GM23248 (cell line): ENCODE measurements at regions not wholly inside any gene's neighbourhood (a gene's known extent, or its start where the extent isn't known, plus 50 kb on each side); places are given as distances from the start of the nearest gene placed in this dataset.

ENCODE experiments used
- DNase-seq: peaks from one replicate; pipeline ENCODE4 v3.0.0-alpha.2; 2015
- H2AFZ ChIP-seq: fragments of 200-600 bp; sonication (generic); 2 replicates; pipeline ENCODE4 v1.6.1; 2016; ENCODE audit warnings: antibody characterized with exemption
- H3F3A ChIP-seq: fragments of 200-600 bp; sonication (generic); 2 replicates; pipeline ENCODE4 v1.6.1; 2016; ENCODE audit warnings: mild to moderate bottlenecking, antibody characterized with exemption, mixed run types; ENCODE audit not compliant: insufficient read depth
- H3K27ac ChIP-seq: fragments of 200-600 bp; sonication (generic); 2 replicates; pipeline ENCODE4 v1.5.1; 2016; ENCODE audit warnings: mild to moderate bottlenecking
- H3K27me3 ChIP-seq: fragments of 200-600 bp; sonication (generic); replicated peaks from 2 replicates; pipeline ENCODE4 v1.6.1; 2016; ENCODE audit warnings: mild to moderate bottlenecking; ENCODE audit not compliant: insufficient read depth
- H3K36me3 ChIP-seq: fragments of 200-600 bp; sonication (generic); 2 replicates; pipeline ENCODE4 v1.6.1; 2016; ENCODE audit warnings: low read depth, mild to moderate bottlenecking
- H3K4me1 ChIP-seq: fragments of 200-600 bp; sonication (generic); 2 replicates; pipeline ENCODE4 v1.6.1; 2016; ENCODE audit warnings: mild to moderate bottlenecking; ENCODE audit not compliant: insufficient read depth
- H3K4me2 ChIP-seq: fragments of 200-600 bp; sonication (generic); one replicate; pipeline ENCODE4 v1.6.1; 2016; ENCODE audit warnings: mild to moderate bottlenecking; ENCODE audit not compliant: unreplicated experiment
- H3K4me3 ChIP-seq: fragments of 200-600 bp; sonication (generic); 2 replicates; pipeline ENCODE4 v1.5.1; 2016; ENCODE audit warnings: mild to moderate bottlenecking
- H3K79me2 ChIP-seq: fragments of 200-600 bp; sonication (generic); 2 replicates; pipeline ENCODE4 v1.6.1; 2016; ENCODE audit warnings: mild to moderate bottlenecking; ENCODE audit not compliant: insufficient read depth
- H3K9ac ChIP-seq: fragments of 200-600 bp; sonication (generic); 2 replicates; pipeline ENCODE4 v1.6.1; 2016; ENCODE audit warnings: mild to moderate bottlenecking
- H3K9me2 ChIP-seq: fragments of 200-600 bp; sonication (generic); 2 replicates; pipeline ENCODE4 v1.6.1; 2016; ENCODE audit warnings: mixed run types, mild to moderate bottlenecking, moderate library complexity; ENCODE audit not compliant: insufficient read depth
- H3K9me3 ChIP-seq: fragments of 200-600 bp; sonication (generic); one replicate; pipeline ENCODE4 v1.6.1; 2017; ENCODE audit warnings: low read depth
- H4K20me1 ChIP-seq: fragments of 200-600 bp; sonication (generic); 2 replicates; pipeline ENCODE4 v1.6.0; 2016; ENCODE audit not compliant: insufficient read depth
- EZH2 ChIP-seq: fragments of 200-600 bp; sonication (generic); IDR thresholded peaks from 2 replicates; pipeline ENCODE4 v1.6.1; 2018; ENCODE audit warnings: antibody characterized with exemption, mild to moderate bottlenecking; ENCODE audit not compliant: insufficient read depth, poor library complexity, severe bottlenecking
- EZH2phosphoT487 ChIP-seq: fragments of 200-600 bp; sonication (generic); IDR thresholded peaks from 2 replicates; pipeline ENCODE4 v1.6.1; 2018; ENCODE audit warnings: antibody characterized with exemption, moderate library complexity, mild to moderate bottlenecking, low read depth; ENCODE audit not compliant: insufficient read depth
- WGBS, 2 experiments: methylation state at CpG; one replicate each; pipeline ENCODE4 v1.1.6; 2015 to 2017; ENCODE audit warnings: low lambda C conversion rate in 2 of 2, low coverage in 1 of 2; ENCODE audit errors: missing lambda C conversion rate in 2 of 2; 5-methylcytosine and 5-hydroxymethylcytosine counted together
- in situ Hi-C: fragments of 300-500 bp; cut with MboI; formaldehyde crosslinking; loops from 2 replicates; pipeline ENCODE4 v1.15.0; 2020

DNA sequence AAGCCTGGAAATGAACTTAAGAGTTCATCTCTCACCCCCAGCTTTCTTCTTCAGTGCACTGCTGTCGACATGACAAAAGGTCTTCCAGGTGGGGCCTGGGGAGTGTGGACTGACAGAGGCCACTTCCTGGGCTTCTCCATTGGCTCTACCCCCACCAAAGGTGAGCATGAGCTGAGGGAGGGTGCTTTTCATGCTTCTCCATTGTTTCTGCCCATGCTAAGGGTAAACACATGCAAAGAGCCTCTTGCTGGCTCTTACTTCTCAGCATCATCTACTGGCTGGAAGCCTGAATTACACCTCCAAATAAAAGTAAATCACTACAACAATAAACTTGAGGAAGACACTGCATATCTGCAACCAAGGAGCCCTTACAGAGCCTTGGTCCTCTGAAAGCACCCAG lies 227.2 kb downstream of the EPM2A start:
- 15 to 25% methylated on average over 1 of the region's 1 CpG for WGBS, 2 experiments
- Histone ChIP-seq H3K36me3 (no peaks in the 10 kb centered on the region), H3K9me2 (no peaks in the 10 kb centered on the region), H3K9ac (no peak overlapping the region), H3F3A (no peaks in the 10 kb centered on the region), H3K27ac (no peak overlapping the region), H3K4me3 (no peak overlapping the region), H2AFZ (no peak overlapping the region), H3K4me1 (no peaks in the 10 kb centered on the region), H3K4me2 (no peak overlapping the region), H3K79me2 (no peaks in the 10 kb centered on the region), H4K20me1 (no peaks in the 10 kb centered on the region), H3K27me3 (no peaks in the 10 kb centered on the region), H3K9me3 (no peaks in the 10 kb centered on the region)
- in situ Hi-C loops = no loop called here
- no peak for TF ChIP-seq EZH2
- TF ChIP-seq EZH2phosphoT487 = no peak
- no peak for DNase-seq

DNA sequence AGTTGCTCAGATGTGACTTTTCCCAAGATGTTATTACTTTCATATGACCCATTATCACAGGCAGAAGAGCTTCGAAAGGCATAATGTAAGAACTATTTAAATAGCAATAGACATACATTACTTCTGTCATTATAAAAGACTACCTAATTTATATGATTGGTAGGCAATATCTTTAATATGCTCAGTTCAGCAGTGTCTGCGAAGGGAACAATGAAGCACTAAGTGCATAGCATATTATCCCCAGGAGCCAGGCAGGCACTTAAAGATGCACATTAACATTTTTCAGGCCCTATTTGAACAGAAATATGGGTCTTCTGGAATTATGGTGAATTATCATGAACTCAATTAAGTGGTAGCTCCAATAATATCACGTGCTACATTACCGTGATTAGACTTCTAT lies 217.8 kb downstream of the EPM2A start:
- no peaks in the 10 kb centered on the region for H3K9me3 ChIP-seq
- H3K36me3 ChIP-seq = no peaks in the 10 kb centered on the region
- no peak overlapping the region for H3K4me3 ChIP-seq
- 41 to 48% methylated on average over 4 of the region's 4 CpGs for WGBS, 2 experiments
- H3K9me2 ChIP-seq = no peaks in the 10 kb centered on the region
- no peaks in the 10 kb centered on the region for H3K4me1 ChIP-seq
- H3K4me2 ChIP-seq = no peak overlapping the region
- no peaks in the 10 kb centered on the region for H3F3A ChIP-seq
- in situ Hi-C loops = no loop called here
- no peak overlapping the region for H2AFZ ChIP-seq
- DNase-seq = no peak
- no peak overlapping the region for H3K27ac ChIP-seq
- no peaks in the 10 kb centered on the region for H3K27me3 ChIP-seq
- no peaks in the 10 kb centered on the region for H3K79me2 ChIP-seq
- no peak for TF ChIP-seq EZH2
- TF ChIP-seq EZH2phosphoT487 = no peak
- H3K9ac ChIP-seq = no peak overlapping the region
- no peaks in the 10 kb centered on the region for H4K20me1 ChIP-seq

DNA sequence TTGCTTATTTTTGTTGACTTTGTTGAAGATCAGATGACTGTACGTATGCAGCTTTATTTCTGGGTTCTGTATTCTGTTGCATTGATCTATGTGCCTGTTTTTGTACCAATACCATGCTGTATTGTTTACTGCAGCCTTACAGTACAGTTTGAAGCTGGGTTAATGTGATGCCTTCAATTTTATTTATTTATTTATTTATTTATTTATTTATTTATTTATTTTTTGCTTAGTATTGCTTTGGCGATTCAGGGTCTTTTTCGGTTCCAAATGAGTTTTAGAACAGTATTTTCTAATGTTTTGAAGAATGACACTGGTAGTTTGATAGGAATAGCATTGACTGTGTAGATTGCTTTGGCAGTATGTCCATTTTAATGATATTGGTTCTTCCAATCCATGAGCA lies 210.3 kb downstream of the EPM2A start:
- no peaks in the 10 kb centered on the region for H3F3A ChIP-seq
- no peak overlapping the region for H3K4me3 ChIP-seq
- H3K27me3 ChIP-seq = no peaks in the 10 kb centered on the region
- WGBS, 2 experiments = 46 to 51% methylated on average over 3 of the region's 3 CpGs
- no peaks in the 10 kb centered on the region for H3K9me3 ChIP-seq
- no peaks in the 10 kb centered on the region for H3K36me3 ChIP-seq
- no peaks in the 10 kb centered on the region for H3K9me2 ChIP-seq
- no peak for DNase-seq
- H4K20me1 ChIP-seq = no peaks in the 10 kb centered on the region
- H3K9ac ChIP-seq = no peak overlapping the region
- in situ Hi-C loops = no loop called here
- TF ChIP-seq EZH2phosphoT487 = no peak
- no peak for TF ChIP-seq EZH2
- no peaks in the 10 kb centered on the region for H3K79me2 ChIP-seq
- no peaks in the 10 kb centered on the region for H3K4me1 ChIP-seq
- H3K4me2 ChIP-seq = no peak overlapping the region
- no peak overlapping the region for H3K27ac ChIP-seq
- H2AFZ ChIP-seq = no peak overlapping the region

DNA sequence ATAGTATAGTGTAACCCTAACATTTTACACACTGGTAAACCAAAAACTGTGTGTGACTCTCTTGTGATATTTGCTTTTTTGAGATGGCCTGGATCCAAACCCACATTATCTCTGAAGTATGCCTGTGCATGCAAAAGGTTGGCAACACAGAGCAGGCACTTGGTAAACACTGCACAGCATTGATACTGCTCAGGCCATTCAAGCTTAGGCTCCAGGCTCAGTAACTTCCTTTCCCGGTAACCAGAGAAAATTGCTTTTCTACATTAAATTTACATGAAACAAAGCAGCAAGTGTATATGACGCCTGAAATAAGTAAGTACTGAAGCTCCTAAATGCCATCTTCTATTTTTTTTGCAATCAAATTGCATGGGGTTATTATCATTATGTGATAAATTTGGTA lies 205.7 kb downstream of the EPM2A start:
- H3F3A ChIP-seq = no peaks in the 10 kb centered on the region
- H3K27ac ChIP-seq = no peak overlapping the region
- no peak overlapping the region for H3K4me3 ChIP-seq
- DNase-seq = no peak
- no peaks in the 10 kb centered on the region for H3K4me1 ChIP-seq
- H2AFZ ChIP-seq = no peak overlapping the region
- no peaks in the 10 kb centered on the region for H4K20me1 ChIP-seq
- 0 out of 2 replicates have a peak, but pooled peaks cover 10% of the 10 kb centered on the region for H3K27me3 ChIP-seq
- H3K9me3 ChIP-seq = no peaks in the 10 kb centered on the region
- H3K4me2 ChIP-seq = no peak overlapping the region
- no peaks in the 10 kb centered on the region for H3K9me2 ChIP-seq
- H3K9ac ChIP-seq = no peak overlapping the region
- 25 to 30% methylated on average over 2 of the region's 2 CpGs for WGBS, 2 experiments
- TF ChIP-seq EZH2 (no peak), EZH2phosphoT487 (no peak)
- H3K36me3 ChIP-seq = no peaks in the 10 kb centered on the region
- no peaks in the 10 kb centered on the region for H3K79me2 ChIP-seq
- in situ Hi-C loops = no loop called here

DNA sequence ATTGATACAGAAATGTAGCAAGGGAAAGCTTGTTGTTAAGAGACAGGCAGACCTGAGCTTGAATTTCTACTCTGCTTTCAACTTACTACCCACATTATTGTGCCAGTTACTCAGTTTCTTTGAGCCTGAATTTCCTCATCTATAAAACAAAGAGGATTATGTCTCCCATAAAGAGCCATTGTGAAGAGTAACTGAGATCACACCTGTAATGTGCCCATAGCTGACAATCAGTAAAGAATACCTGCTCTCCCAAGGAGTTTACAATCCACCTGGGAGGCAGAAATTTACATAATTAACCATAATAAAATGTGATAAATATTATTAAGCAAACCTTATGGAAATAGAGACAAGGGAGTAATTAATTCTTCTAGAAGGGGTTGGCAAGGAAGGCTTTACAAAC lies 204.9 kb downstream of the EPM2A start:
- Histone ChIP-seq H3K79me2 (no peaks in the 10 kb centered on the region), H3K4me1 (no peaks in the 10 kb centered on the region), H3K4me2 (no peak overlapping the region), H3K27me3 (0 out of 2 replicates have a peak, but pooled peaks cover 11% of the 10 kb centered on the region), H3K4me3 (no peak overlapping the region), H3K9me2 (no peaks in the 10 kb centered on the region), H3K27ac (no peak overlapping the region), H3K9me3 (no peaks in the 10 kb centered on the region), H3K36me3 (no peaks in the 10 kb centered on the region), H4K20me1 (no peaks in the 10 kb centered on the region), H3F3A (no peaks in the 10 kb centered on the region), H3K9ac (no peak overlapping the region), H2AFZ (no peak overlapping the region)
- TF ChIP-seq EZH2phosphoT487 (no peak), EZH2 (no peak)
- DNase-seq = no peak
- in situ Hi-C loops = no loop called here
